ENCODE measurements at regions not wholly inside any gene's neighbourhood (a gene's known extent, or its start where the extent isn't known, plus 50 kb on each side); places are given as distances from the start of the nearest gene placed in this dataset.

DNA sequence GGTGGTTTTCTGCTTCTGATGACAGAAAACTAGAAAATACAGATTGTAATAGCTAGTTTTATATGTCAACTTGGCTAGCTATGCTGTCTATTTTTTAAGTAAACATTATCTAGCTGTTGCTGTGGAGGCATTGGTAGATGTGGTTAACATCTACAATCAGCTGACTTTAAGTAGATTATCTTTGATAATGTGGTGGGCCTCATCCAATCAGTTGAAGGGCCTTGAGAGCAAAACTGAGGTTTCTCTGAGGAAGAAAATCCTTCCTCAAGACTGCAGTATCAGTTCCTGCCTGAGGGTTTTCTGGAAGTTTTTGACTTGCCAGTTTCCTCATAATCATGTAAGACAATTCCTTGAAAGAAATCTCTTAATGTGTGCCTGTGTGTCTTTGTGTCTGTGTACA, 75.9 kb upstream of the SPHKAP start:
- TF ChIP-seq, protein P1, sequence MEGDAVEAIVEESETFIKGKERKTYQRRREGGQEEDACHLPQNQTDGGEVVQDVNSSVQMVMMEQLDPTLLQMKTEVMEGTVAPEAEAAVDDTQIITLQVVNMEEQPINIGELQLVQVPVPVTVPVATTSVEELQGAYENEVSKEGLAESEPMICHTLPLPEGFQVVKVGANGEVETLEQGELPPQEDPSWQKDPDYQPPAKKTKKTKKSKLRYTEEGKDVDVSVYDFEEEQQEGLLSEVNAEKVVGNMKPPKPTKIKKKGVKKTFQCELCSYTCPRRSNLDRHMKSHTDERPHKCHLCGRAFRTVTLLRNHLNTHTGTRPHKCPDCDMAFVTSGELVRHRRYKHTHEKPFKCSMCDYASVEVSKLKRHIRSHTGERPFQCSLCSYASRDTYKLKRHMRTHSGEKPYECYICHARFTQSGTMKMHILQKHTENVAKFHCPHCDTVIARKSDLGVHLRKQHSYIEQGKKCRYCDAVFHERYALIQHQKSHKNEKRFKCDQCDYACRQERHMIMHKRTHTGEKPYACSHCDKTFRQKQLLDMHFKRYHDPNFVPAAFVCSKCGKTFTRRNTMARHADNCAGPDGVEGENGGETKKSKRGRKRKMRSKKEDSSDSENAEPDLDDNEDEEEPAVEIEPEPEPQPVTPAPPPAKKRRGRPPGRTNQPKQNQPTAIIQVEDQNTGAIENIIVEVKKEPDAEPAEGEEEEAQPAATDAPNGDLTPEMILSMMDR (IDR thresholded peaks at IDR 0.05; ENCODE audit: low read depth, low read length), result no peak
- H3K4me3 ChIP-seq (replicated peaks in 1 of 2; ENCODE audit: low read depth in 2 of 2, low read length in 2 of 2), result no peak overlapping the region
- DNase-seq (ENCODE audit: low read depth in 2 of 2), result no peak

DNA sequence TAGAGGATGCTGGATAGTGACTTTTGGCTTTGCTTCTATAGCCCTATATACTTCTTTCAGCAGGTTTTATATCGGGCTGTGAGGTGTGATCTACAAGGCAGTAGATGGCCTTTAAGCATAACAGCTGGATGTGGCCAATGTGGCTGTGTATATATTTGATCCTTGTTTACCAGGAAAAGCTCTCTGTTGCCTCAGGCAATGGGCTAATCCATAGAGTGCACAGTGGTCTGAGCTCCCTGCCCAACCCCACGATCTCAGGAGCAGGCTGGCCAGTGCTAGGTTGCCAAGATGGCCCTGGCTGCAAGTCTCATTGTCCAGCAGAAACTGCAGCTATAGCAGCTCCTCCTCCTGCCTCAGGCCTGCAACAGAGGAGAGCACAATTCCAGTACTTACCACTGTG, 72.3 kb upstream of the SPHKAP start:
- TF ChIP-seq, protein P1 (IDR thresholded peaks at IDR 0.05; ENCODE audit: low read depth, low read length), result no peak
- no peak overlapping the region for H3K4me3 ChIP-seq (replicated peaks in 1 of 2; ENCODE audit: low read depth in 2 of 2, low read length in 2 of 2)
- no peak for DNase-seq (ENCODE audit: low read depth in 2 of 2)

DNA sequence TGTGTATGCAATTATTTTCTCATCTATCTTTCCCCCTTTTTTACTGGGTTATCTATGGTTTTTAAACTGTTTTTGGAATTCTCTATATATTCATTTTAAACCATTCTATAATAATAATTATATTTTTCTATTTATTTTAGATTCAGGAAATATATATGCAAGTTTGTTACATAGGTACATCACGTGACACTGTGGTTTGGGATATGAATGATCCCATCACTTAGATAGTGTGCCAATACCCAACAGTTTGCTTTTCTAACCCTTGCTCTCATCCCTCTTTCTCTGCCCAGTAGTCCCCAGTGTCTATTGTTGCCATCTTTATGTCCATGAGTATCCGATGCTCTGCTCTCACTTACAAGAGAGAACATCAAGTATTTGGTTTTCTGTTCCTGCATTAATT, 65.8 kb upstream of the SPHKAP start:
- no peak overlapping the region for H3K4me3 ChIP-seq (replicated peaks in 1 of 2; ENCODE audit: low read depth in 2 of 2, low read length in 2 of 2)
- DNase-seq (ENCODE audit: low read depth in 2 of 2), result no peak
- TF ChIP-seq, protein P1 (IDR thresholded peaks at IDR 0.05; ENCODE audit: low read depth, low read length), result no peak

DNA sequence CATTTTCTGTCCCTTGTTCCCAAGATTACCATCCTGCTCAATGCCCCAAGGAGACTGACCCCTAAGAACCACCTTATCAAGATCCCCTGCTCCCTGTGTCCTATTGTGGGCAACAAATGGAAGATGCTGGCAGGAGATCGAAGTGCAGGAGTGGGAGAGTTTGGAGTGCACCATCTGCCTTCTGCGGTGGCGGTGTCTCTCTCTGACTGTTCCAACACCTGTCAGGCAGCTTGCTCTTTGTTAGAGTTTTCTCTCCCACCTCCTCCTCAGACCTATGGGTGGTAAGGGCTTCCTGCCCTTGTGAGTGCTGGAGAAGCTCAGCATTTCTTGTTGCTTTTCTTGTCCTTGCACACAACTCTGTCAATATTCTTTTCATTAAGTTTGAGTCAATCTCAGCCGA, 64.1 kb upstream of the SPHKAP start:
- no peak overlapping the region for H3K4me3 ChIP-seq (replicated peaks in 1 of 2; ENCODE audit: low read depth in 2 of 2, low read length in 2 of 2)
- no peak for DNase-seq (ENCODE audit: low read depth in 2 of 2)
- TF ChIP-seq, protein P1 (IDR thresholded peaks at IDR 0.05; ENCODE audit: low read depth, low read length), result no peak

DNA sequence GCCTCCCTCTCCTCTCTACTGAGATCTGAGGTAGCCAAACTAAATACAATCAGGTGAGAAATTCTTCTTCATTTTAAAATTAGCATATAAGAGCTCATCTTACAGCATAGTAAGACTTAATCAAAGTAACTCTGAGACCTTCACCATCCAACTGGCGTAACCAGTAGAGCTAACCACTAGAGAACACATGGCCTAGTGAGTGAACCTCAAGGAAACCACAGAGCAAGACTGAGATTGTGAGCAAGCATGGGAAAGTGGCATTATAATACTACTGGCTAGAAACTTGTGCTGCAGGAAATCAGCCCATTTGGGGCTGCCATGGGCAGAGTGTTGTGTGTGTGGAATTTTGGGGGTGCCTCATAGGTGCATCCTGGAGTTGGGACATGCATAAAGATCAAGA, 61.1 kb upstream of the SPHKAP start:
- no peak for DNase-seq (ENCODE audit: low read depth in 2 of 2)
- H3K4me3 ChIP-seq (replicated peaks in 1 of 2; ENCODE audit: low read depth in 2 of 2, low read length in 2 of 2), result no peak overlapping the region
- TF ChIP-seq, protein P1 (IDR thresholded peaks at IDR 0.05; ENCODE audit: low read depth, low read length), result no peak

DNA sequence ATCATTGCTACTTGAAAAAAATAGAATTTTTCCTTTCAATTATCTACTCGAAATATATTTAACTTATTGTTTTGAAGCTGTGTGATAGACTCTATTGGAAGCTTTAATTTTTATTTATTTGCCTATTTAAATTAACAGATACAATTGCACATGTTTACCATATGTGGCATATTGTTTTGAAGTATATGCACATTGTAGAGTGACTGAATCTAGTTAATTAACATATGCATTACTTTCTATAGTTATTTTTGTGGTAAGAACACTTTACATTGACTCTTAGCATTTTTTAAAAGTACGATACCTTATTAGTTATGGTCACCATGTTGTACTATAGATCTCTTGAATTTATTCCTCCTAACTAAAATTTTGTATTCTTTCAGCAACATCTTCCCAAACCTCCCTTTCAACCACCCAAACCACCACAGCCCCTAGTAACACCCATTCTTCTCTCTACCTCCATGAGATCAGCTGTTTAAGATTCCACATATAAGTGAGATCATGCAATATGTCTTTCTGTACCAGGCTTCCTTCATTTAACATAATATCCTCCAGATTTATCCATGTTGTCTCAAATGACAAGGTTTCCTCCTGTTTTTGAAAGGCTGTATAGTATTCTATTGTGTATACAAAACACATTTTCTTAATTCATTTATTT, 58.5 kb upstream of the SPHKAP start:
- TF ChIP-seq, protein P1 (IDR thresholded peaks at IDR 0.05; ENCODE audit: low read depth, low read length), result no peak
- DNase-seq (ENCODE audit: low read depth in 2 of 2), result no peak
- H3K4me3 ChIP-seq (replicated peaks in 1 of 2; ENCODE audit: low read depth in 2 of 2, low read length in 2 of 2), result no peak overlapping the region
